ENCODE measurements at regions not wholly inside any gene's neighbourhood (a gene's known extent, or its start where the extent isn't known, plus 50 kb on each side); places are given as distances from the start of the nearest gene placed in this dataset.

DNA sequence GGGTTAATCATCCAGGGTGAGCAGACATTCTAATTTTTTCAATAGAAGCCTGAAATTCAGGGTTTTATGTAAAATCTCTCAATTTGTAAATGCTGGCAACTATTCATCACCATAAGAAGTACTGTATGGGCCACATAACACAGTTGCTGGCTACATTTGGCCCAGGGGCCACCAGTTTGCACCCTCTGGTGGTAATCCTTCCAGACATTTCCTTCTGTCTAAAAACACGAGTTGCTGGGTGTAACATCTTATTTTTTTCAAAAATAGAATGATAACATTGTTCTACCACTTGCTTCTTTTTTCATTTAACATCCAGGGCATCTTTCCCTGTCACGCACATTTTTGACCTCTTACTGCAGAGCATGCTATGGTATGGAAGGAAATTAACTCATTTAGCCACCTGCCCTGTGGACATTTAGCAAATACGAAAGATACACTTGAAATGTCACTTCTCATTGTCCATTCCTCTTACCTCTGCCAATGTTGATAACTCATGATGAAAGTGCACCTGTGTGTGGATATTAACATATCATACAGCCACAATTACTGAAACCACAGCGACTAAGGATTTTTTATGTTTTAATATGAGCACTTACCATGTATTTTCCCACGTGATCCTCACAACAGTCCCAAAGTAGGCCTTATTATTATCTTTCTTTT lies 117.5 kb upstream of the ARHGEF3 start:
- H3K4me3 ChIP-seq (ENCODE audit: low read length) = no peak overlapping the region
- no peak for DNase-seq

GRCh38 chr3:56918111-56918568 lies 116.4 kb upstream of the ARHGEF3 start:
- TF ChIP-seq CTCF (IDR thresholded peaks at IDR 0.05; ENCODE audit: low read length) (no peak), EZH2 (optimal IDR thresholded peaks at IDR 0.05; ENCODE audit: low read depth, low read length) (no peak), EZH2phosphoT487 (IDR thresholded peaks at IDR 0.05; ENCODE audit: low read length) (no peak)
- Histone ChIP-seq H3K9me3 (replicated peaks; ENCODE audit: insufficient read depth, low read length) (no peaks in the 10 kb centered on the region), H3K79me2 (ENCODE audit: low read length) (peaks cover 25% of the 10 kb centered on the region), H3K9me2 (replicated peaks; ENCODE audit: insufficient read depth, low read length) (no peaks in the 10 kb centered on the region), H3F3A (ENCODE audit: insufficient read depth, low read length) (peaks cover 54% of the 10 kb centered on the region), H4K20me1 (ENCODE audit: insufficient read depth, low read length) (no peaks in the 10 kb centered on the region), H3K4me2 (ENCODE audit: low read depth, low read length) (peak overlapping the region; percentile 92), H3K9ac (ENCODE audit: low read length) (peak overlapping the region; percentile 80), H3K4me1 (ENCODE audit: low read length) (peaks cover 44% of the 10 kb centered on the region), H3K27ac (ENCODE audit: low read length) (peak overlapping the region; percentile 96), H3K36me3 (replicated peaks; ENCODE audit: insufficient read depth, low read length) (no peaks in the 10 kb centered on the region), H3K4me3 (ENCODE audit: low read length) (peak overlapping the region; percentile 44), H3K27me3 (replicated peaks; ENCODE audit: insufficient read depth, low read length) (no peaks in the 10 kb centered on the region), H2AFZ (ENCODE audit: low read length) (peak overlapping the region; percentile 33; the same call in 1 of the 2 replicates)
- peak; percentile 50 for DNase-seq

More for the DNA sequence above, 117.5 kb upstream of the ARHGEF3 start:
- H3K4me2 ChIP-seq (ENCODE audit: low read depth, low read length) = no peak overlapping the region
- no peak overlapping the region for H2AFZ ChIP-seq (ENCODE audit: low read length)
- H3K27me3 ChIP-seq (replicated peaks; ENCODE audit: insufficient read depth, low read length) = no peaks in the 10 kb centered on the region
- no peaks in the 10 kb centered on the region for H3K9me3 ChIP-seq (replicated peaks; ENCODE audit: insufficient read depth, low read length)
- H3K36me3 ChIP-seq (replicated peaks; ENCODE audit: insufficient read depth, low read length) = no peaks in the 10 kb centered on the region
- peaks cover 14% of the 10 kb centered on the region for H3K79me2 ChIP-seq (ENCODE audit: low read length)
- H3K27ac ChIP-seq (ENCODE audit: low read length) = peak overlapping the region; percentile 96; the same call in 1 of the 2 replicates
- H3F3A ChIP-seq (ENCODE audit: insufficient read depth, low read length) = peaks cover 54% of the 10 kb centered on the region
- H3K9ac ChIP-seq (ENCODE audit: low read length) = no peak overlapping the region
- no peak for TF ChIP-seq EZH2phosphoT487 (IDR thresholded peaks at IDR 0.05; ENCODE audit: low read length)
- TF ChIP-seq CTCF (IDR thresholded peaks at IDR 0.05; ENCODE audit: low read length) = peak; percentile 16; the same call in 1 of the 2 replicates
- no peaks in the 10 kb centered on the region for H3K9me2 ChIP-seq (replicated peaks; ENCODE audit: insufficient read depth, low read length)
- H3K4me1 ChIP-seq (ENCODE audit: low read length) = peaks cover 47% of the 10 kb centered on the region
- H4K20me1 ChIP-seq (ENCODE audit: insufficient read depth, low read length) = no peaks in the 10 kb centered on the region

DNA sequence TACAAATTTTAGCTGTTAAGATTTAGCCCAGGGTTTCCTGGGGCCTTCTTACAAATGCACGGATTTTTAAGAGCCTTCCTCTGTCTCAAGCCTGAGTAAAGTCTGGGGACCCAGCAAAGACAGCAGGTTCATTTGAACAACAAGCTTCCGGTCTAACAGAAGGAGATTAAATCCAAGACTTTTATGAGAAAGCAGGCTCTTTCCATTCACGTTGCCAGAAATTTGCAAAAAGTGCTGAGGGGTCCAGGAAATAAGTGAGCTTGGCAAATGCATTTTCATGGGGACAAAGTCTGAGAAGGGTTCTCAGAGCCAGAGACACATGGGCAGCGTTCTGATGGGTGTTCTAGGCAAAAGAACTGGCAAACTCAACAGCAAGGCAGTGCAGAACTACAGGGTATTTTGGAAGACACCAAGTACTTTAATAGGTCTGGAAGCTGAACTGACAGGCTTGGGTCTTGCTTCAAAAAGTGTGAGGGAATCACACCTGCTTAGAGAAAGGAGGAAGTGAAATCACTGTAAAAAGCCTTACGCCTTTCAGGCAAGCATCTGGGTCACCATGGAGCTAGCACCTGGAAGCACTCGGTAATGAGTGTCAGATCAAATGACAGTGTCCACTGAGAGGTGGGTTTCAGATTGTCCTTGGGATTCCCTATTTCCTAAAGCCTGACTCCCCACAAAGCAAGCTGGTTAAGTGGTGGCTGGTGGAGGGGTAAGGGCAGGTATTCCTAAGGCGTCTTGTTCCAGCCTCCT lies 115.8 kb upstream of the ARHGEF3 start:
- Histone ChIP-seq H3F3A (ENCODE audit: insufficient read depth, low read length) (peaks cover 54% of the 10 kb centered on the region), H3K79me2 (ENCODE audit: low read length) (peaks cover 31% of the 10 kb centered on the region), H3K4me1 (ENCODE audit: low read length) (peaks cover 44% of the 10 kb centered on the region), H3K4me2 (ENCODE audit: low read depth, low read length) (peak overlapping the region; percentile 92), H3K27me3 (replicated peaks; ENCODE audit: insufficient read depth, low read length) (no peaks in the 10 kb centered on the region), H3K27ac (ENCODE audit: low read length) (peak overlapping the region; percentile 96), H3K9me2 (replicated peaks; ENCODE audit: insufficient read depth, low read length) (no peaks in the 10 kb centered on the region), H4K20me1 (ENCODE audit: insufficient read depth, low read length) (no peaks in the 10 kb centered on the region), H2AFZ (ENCODE audit: low read length) (peak overlapping the region; percentile 33; the same call in 1 of the 2 replicates), H3K36me3 (replicated peaks; ENCODE audit: insufficient read depth, low read length) (no peaks in the 10 kb centered on the region), H3K9ac (ENCODE audit: low read length) (peak overlapping the region; percentile 80), H3K4me3 (ENCODE audit: low read length) (peak overlapping the region; percentile 44), H3K9me3 (replicated peaks; ENCODE audit: insufficient read depth, low read length) (no peaks in the 10 kb centered on the region)
- TF ChIP-seq CTCF (IDR thresholded peaks at IDR 0.05; ENCODE audit: low read length) = no peak
- no peak for TF ChIP-seq EZH2phosphoT487 (IDR thresholded peaks at IDR 0.05; ENCODE audit: low read length)
- TF ChIP-seq EZH2 (optimal IDR thresholded peaks at IDR 0.05; ENCODE audit: low read depth, low read length) = no peak
- peak; percentile 79 for DNase-seq

Measured in MM.1S (cell line).